CD4-positive, alpha-beta T cell treated with Interleukin-2 at 100 ng/mL for 4 hours (primary cell): ENCODE measurements at regions not wholly inside any gene's neighbourhood (a gene's known extent, or its start where the extent isn't known, plus 50 kb on each side); places are given as distances from the start of the nearest gene placed in this dataset.
"Not testable (repeated sequence)": the region's sequence is repeated elsewhere in the genome, so short reads cannot be mapped to it uniquely, and the experiment has no call there.

ENCODE experiments used
- DNase-seq: peaks from one replicate; pipeline ENCODE4 v3.0.0-alpha.2; 2020; ENCODE audit warnings: low spot score

GRCh38 chr3:160098261-160098908, 109.8 kb downstream of the IL12A start:
- no peak for DNase-seq

- DNase-seq: no peak
These were observed 110.4 kb downstream of the IL12A start for GRCh38 chr3:160098926-160099626.

GRCh38 chr3:160099834-160100233, 111.2 kb downstream of the IL12A start:
- DNase-seq: no peak

GRCh38 chr3:160100610-160101009, 112.0 kb downstream of the IL12A start:
- no peak for DNase-seq

- not testable (repeated sequence) for DNase-seq
These were observed 113.4 kb downstream of the IL12A start for GRCh38 chr3:160102001-160102400.

- DNase-seq: no peak
These were observed 114.8 kb downstream of the IL12A start for GRCh38 chr3:160103397-160103796.

GRCh38 chr3:160105907-160106584, 117.4 kb downstream of the IL12A start:
- no peak for DNase-seq

GRCh38 chr3:160106905-160107861, 118.0 kb upstream of the C3orf80 start:
- DNase-seq: no peak

- DNase-seq: no peak
These were observed 116.9 kb upstream of the C3orf80 start for GRCh38 chr3:160108362-160108761.

GRCh38 chr3:160112481-160112880, 112.7 kb upstream of the C3orf80 start:
- no peak for DNase-seq

GRCh38 chr3:160112996-160113395, 112.2 kb upstream of the C3orf80 start:
- no peak for DNase-seq

- no peak for DNase-seq
These were observed 110.7 kb upstream of the C3orf80 start for GRCh38 chr3:160114355-160114995.

- no peak for DNase-seq
These were observed 109.8 kb upstream of the C3orf80 start for GRCh38 chr3:160115387-160115786.

- DNase-seq: no peak
These were observed 101.0 kb upstream of the C3orf80 start for GRCh38 chr3:160124224-160124623.

GRCh38 chr3:160125258-160125657, 100.0 kb upstream of the C3orf80 start:
- DNase-seq: no peak

- no peak for DNase-seq
These were observed 99.2 kb upstream of the C3orf80 start for GRCh38 chr3:160126051-160126450.

- DNase-seq: no peak
These were observed 98.5 kb upstream of the C3orf80 start for GRCh38 chr3:160126761-160127160.

- no peak for DNase-seq
These were observed 97.9 kb upstream of the C3orf80 start for GRCh38 chr3:160127308-160127707.

GRCh38 chr3:160128056-160128455, 97.2 kb upstream of the C3orf80 start:
- no peak for DNase-seq

- no peak for DNase-seq
These were observed 95.7 kb upstream of the C3orf80 start for GRCh38 chr3:160129459-160130061.

GRCh38 chr3:160130071-160130470, 95.2 kb upstream of the C3orf80 start:
- no peak for DNase-seq
